NCI-H446 treated with DMSO at 0.1 percent for 48 hours (cell line): ENCODE measurements at regions not wholly inside any gene's neighbourhood (a gene's known extent, or its start where the extent isn't known, plus 50 kb on each side); places are given as distances from the start of the nearest gene placed in this dataset.

Experiments
- DNase-seq: peaks from one replicate; lab custom pipeline; 2025; lab: John Stamatoyannopoulos, UW

DNA sequence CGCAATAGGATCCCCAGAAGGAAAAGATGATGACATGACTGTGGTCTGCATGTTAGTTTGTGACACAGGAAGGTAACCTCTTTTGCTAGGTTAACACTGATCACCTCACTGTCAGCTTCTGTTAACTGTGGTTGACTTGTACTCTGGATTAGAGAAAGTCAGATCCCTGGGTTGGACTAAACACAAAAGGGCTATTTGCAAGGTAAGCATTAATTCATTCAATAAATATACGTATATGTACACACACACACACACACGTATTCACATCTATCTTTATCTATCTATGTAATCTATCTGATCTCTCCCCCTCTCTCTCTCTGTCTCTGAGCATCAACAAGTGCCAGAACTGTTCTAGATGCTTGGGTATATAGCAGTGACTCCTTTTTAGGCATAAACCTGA lies 136.1 kb upstream of the SNX19 start:
- DNase-seq: no peak

DNA sequence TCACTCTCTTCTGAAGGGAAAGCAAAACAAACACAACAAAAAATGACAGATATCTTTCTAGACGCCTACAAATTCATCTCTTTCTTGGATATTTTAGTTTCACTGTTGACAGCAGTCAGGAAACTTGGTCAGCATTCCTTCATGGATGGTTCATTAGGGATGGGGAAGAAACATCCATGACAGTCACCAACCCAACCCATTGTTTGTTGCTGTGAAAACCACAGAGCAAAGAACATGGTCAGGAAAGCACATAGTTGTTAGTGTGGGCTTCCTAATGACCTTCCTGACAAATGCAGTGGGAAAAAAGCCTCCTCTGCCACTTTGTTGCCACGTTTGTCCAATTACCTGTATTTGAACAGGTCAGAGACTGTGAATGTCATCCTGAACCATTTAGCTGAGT lies 139.8 kb upstream of the SNX19 start:
- DNase-seq: no peak

DNA sequence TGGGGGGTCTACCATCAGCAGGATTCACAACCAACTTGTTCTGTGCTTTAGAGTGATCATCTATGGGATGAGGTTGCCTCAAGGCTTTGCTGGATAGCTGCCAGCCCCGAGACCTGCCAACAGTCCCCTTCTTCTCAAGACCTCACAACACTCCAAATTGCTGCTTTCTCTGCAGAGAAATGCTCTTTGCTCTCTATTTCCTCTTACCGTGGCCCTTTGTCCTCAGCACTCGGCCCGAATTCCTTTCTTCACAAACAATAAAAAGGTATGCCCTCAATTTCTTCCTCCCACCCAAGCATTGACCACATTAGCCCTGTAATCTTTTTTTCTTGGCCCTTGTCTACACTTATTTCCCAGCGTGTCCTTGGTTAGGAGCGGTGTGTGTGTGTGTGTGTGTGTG lies 147.4 kb upstream of the SNX19 start:
- no peak for DNase-seq

DNA sequence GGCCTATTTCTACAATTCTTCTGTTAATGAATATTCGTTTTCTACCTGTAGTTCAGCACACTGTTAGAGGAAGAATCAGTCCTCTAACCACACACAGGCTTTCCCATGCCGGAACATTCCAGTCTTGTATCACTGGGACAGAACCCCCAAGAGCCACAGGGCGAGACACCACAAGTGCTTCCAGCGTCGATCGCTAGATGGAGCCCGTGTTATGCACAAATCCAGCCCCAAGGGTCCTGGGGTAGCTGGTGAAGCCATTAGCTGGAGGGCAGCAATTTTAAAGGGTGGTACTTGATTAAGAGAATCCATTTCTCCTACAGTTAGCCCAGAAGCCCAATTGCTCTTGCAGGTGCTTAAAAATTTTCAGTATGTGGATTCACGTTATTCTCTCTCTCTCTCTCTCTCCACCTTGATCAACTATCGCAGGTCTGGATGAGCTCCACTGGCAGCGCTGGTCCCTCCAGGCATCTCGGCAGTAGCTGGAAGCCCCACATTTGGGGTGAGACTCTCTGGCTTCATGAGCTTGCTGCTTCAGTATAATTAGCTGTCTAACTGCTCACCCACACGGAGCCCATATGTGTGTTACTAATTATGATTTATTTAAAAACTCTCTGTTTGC lies 148.2 kb upstream of the SNX19 start:
- no peak for DNase-seq

DNA sequence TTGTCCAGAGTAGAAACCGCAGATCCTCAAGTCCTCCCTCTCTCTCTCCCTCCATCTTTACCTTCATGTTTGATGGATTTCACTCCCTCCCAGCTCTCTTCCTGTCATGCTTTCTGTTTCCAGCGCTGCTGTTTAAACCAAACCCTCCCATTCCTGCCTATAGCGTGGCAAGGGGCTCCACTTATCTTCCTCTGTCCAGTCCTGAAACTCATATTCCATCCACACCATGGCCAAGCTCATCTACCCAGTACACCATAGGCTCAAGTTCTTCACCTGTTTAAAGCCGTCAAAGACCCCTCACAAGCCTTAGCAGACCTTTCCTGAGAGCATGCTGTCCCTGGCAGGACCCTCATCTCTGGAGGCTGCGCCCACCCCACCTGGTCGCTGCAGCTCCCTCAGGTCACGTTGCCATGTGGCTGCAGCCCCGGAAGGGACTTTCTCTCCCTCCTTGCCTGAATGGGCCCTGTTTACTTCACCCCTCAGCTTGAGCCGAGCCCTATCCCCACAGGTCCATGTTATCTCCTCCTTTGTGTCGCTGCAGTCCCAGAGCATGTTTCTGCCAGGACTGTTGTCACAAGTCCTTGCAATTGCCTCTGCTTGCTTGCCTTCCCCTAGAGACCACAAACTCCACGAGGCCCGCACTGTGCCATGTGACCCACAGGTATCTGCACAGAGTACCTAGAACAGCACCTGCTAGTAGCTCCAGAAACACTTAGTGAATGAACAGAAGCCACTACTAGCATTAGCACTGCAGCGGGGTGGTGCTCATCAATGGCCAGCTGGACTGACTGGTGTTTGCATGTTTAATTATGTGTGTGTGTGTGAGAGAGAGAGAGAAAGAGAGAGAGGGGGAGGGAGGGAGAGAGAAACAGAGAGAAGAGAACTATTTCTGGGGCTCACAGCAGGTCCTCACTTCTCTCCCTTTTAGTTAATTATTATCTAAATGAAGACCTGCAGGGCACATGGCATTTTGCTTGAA lies 149.4 kb upstream of the SNX19 start:
- no peak for DNase-seq

DNA sequence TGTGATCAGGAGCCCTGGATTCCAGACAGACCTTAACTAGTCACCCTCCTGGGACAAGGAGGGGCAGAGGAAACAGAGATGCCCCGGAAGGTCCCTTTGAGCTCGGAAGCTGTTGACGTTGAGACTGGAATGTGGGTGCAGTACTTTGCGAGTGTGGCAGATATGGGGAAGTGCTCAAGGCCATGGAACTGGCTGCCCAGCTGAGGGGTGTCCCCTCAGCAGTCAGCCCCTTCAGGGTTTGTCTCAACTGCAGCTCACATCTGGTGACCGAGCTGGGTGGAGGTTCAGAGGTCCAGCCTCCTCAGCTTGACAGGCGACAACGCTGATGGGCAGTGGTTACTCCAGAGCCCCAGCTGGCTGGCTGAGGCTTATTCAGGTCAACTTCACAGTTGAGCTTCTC lies 150.3 kb upstream of the SNX19 start:
- no peak for DNase-seq

DNA sequence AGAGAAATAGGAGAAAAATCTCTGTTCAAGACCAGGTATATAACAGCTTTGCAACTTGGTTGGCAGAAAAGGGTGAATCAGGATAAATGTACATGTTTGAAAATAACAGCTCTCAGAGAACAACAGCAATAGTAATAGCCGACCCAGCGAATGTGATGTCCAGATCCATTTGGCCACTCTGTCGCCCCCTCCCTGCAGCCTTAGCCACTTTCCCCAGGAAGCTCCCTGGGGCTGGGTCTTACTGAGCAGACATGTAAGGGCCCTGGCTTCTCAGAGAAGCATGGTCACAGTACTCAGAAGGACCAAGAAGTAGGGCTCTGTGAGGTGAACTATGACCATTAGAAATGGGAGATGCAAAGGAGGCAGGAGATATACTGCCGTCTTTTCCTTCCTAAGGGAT lies 154.1 kb upstream of the SNX19 start:
- no peak for DNase-seq

DNA sequence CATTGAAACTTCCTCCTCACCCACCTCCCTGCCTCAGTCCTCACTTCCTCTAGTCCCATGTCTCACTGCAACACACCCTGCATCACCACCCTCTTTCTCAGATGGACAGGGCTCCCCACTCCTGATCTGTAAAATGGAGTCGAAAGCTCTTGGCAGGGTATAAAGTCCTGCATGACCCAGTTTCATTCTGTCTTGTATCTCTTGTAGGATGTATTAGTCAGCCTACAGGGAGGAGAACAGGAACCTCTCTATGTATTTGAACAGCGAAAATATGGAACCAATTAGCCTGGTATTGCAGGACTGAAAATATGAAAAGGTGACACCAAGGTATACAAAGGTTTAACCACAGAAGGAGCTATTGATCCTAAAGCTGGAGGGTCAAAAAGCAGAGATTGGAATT lies 156.9 kb upstream of the SNX19 start:
- no peak for DNase-seq

DNA sequence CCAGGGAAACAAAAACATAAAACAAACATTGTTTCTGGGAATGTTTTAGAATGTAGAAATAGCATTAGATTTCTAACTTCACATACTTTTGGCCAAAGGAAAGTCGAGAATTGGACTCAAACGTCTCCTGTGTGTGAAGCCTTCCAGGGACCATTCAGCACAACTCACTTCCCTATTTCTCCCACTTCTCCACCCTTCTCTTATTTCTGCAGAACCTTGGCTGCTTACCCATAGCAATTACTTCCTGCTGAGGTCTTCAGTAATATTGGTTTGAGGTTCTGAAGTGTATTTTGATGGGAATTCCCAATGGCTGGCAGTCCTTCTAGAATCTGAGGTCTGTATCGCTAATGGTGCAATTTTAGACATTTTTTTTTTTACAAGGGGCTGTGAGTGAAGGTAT lies 158.3 kb upstream of the SNX19 start:
- DNase-seq: no peak

DNA sequence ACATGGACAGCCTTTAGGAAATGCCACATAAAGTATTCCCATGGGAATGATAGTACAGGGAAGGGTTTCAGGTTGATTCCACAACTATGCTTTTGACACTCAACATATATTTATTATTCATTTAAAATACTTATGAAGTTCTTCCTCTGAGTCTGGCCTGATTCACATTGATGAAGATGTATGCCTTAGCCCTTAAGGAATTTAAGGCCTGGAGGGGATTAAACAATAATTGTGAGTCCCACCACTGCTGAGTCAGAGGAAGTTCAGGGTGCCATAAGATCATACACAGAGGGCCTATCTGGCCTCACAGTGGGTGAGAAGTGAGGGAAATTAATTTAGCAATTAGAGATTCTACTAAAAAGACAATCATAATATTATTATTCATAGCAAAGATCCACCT lies 161.1 kb upstream of the SNX19 start:
- no peak for DNase-seq

DNA sequence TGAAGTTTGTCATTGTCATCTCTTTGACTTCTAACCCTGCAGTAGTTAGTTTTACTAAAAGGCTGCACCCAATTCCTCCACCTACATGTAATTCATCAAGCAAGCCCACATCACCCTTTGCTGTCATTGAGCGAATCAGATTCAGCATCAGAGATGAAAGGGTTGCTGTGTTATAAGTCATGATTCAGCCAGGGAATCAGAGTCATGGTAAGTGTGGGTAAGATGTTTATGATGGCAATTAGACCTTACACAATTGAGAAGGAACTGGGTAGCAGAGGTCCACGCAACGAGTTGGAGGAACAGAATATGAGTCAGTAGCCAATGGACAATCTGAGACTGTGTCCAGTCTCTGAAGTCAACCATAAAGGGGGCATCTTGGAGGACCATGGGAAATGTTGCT lies 162.8 kb upstream of the SNX19 start:
- no peak for DNase-seq

DNA sequence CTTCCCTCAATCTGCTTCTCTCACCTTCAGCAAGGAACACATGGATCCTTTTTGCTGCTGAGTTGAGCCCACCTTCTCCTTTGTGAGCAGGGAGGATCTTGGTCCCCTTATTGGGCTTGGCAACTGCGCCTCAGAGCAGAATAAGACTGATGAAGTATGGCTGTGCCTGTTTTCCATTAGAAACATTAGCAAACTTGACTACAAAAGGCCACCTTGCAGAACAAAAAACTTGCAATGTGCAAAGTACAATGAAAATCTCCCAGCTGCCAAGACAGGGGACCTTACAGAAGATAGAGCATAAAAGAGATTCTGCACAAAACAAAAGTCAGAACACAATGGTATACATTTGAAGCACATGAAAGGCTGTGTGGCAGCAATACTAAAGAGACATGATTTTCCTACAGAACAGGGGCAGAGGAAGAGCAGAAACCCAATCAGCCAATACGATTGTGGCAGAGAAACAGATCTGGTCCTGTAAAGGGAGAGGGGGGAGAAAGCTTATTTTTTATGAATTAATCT lies 173.5 kb upstream of the SNX19 start:
- DNase-seq: no peak

DNA sequence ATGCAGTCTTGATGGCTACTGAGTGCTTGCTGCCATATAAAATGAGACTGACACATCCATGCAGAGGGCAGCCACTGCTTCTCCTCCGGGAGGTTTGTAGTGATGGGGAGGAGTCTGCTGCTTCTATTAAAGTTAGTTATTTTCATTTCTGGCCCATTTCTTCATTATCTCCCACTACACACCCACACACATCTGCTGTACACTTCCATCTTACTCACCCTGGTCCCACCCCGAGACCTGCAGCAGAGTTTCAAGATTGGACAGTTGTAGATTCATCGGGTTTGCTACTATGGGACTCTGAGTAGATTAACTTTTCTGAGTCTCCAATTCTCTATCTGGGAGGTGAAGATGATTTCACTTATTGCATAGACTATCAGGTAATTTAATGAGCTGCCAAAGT lies 176.2 kb upstream of the SNX19 start:
- DNase-seq: no peak

DNA sequence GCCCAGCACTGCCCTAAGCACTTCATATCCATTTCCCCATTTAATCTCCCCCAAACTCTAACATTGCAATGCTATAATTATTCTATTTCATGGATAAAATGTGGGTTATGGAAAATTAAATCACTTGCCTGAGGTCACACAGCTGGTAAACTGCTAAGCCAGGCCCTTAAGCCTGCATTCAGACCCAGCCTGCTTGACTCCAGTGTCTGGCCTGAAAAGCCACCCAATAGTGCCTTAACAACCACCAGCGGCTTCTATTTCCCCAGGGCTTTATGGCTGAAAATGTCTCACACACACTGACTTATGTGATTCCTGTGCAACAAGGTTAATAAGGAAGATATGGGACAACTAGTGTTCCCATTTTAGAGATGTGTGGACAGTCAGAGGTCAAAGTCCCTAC lies 178.5 kb upstream of the SNX19 start:
- DNase-seq: no peak

DNA sequence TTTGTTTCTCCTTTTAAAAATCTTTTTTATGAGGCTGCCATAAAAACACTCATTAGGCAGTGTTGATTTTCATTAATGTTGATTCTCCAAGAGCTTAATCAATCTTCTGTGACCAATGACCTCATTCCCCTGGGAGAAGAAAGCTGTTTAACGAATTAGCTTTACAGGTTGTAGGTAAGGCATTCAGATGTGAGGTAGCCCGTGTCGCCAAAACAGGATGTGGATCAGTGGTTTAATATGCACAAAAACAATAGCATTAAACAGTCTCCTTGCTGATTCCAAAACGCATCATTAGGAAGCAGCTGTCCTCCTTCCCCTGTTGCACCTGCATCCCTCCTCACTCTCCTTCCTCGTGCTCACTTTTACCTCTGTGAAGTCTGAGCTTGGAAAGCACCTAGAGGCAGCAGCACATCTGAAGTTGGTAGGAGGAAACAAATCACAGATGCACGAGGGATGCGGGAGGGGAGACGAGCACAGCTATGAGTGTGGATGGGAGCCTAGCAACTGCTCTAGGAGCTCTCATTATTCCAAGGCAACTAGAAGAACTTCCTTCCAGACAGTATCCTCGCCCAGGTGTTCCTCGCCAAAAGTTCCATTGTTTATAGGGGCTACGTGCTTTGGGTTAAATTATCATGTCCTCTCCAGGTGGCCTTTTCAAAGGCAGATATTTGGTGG lies 179.4 kb upstream of the SNX19 start:
- no peak for DNase-seq

DNA sequence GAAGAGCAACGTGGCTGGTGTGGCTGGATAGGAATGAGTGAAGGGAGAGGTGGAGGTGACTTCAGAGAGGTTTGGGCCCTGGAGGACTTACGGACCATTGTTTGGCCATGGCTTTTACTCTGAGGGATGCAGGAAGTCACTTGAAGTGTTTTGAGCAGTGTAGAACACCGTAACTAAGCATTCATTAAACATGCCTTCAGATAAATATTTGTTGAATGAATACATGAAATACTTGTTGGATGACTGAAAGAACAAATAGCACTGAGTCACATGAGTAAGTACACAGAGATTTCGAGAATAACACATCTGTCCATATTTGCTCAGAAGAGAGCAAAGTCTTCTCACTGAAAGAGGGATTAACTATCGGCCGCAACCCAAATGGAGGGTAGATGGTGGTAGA lies 182.7 kb upstream of the SNX19 start:
- no peak for DNase-seq

DNA sequence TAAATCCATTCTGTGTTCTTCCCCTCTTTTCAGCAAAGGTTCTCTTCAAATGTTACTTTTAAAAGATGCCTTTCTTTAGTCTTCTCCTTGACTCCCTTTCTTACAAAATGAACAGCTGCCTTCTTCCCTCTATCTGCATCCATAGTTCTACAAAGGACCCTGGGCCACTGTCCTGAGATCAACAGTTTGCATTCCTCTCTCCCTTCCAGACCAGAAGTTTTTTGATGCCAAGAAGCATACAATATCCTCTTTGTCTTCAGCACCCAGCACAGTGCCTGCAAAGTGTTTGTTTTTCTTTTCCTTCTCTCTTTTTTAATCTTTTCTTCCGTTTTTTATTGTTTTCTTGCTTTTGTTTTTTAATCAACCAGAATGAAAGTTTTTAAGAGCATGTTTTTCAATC lies 183.5 kb upstream of the SNX19 start:
- no peak for DNase-seq

DNA sequence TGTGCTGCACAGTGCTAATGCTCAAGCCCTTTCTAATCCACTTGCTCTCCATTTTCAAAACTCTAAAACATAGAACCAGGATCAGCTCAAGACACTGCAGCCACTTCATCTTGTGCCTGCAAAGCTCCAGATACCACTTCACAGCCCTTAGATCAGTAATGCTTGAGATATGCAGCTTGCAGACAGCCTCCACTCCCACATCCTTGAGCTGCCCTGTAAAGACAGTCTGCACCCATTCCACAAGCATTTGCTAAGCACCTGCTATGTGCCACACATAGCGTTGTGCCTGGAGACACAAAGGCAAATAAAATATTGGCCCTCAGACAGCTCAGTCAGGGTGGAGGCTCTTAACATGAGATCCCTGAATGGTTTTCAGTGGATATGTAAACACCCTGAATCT lies 192.5 kb upstream of the SNX19 start:
- DNase-seq: no peak

DNA sequence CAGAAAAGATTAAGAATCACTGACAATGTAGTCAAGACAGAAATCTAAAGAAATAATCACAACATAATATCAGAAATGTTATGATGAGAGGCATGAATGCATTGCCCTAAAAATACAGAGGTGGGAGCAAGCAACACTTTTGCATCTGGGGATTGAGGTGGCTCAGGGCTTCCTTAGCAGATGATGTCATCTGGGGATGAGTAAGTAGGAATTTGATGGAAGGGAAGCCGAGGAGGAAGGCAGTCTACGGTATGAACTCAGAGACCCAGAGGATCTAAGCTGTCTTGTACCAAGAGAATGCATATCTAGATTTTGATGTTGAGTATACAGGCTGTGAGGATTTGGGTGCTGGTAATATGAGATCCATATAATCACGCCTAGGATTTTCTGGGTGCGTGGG lies 193.0 kb upstream of the SNX19 start:
- no peak for DNase-seq

DNA sequence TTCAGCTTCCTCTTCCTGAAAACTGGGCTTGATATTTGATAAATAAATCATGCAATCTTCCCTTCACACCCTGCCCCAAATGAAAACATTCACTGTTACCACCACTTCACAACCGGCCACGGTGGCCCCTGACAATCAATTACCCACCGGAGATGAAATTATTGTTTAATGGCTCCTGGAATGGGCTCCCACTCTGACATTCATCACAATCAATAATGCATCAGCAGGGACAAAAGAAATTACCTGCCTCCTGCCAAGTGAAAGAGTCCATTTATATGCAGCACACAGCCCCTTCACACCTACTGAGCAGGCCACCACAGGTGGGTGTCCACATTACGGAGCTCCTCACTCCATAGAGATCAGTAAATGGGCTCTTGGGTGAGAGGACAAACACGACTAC lies 193.5 kb upstream of the SNX19 start:
- no peak for DNase-seq

DNA sequence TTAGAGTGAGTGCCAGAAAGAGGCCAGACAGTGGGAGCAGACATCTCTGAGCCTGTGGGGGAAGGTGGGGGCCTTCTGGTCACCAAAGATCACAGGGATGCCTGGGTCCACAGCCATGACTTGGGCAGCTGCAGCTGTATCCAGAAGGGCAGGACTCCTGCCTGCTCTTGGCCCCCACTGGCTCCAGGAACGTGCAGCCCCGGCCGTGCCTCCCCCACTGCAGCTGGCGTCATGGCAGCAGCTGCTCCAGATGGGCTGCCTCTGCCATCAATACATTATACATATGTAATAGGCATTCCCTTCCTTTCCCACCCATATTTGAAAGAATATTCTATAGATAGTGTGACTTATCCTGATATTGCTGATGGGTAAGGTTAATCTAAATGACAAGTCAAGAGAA lies 195.5 kb upstream of the SNX19 start:
- DNase-seq: no peak

DNA sequence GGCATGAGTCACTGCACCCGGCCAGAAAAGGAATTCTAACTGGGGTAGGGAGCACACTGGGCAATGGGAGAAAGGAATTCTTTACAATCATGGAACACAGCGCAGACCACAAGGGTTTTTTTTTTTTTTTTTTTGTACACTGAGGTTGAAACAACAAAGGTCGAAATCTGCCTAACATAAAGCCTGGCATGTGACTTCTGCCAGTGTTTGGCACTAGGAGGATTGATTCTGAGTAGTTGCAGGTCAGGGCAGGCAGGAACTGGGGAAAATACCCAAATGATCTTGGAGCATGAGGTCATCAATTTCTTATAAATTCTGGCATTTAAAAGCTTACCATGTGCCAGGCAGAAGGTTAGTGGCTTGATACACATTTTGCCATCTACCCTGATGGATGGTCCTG lies 202.0 kb upstream of the SNX19 start:
- DNase-seq: no peak
